Stimulated activated CD8-positive, alpha-beta memory T cell treated with anti-CD3 and anti-CD28 coated beads, Interleukin-2, amount 100 ng/mL, for 1 hour (primary cell): ENCODE measurements at regions not wholly inside any gene's neighbourhood (a gene's known extent, or its start where the extent isn't known, plus 50 kb on each side); places are given as distances from the start of the nearest gene placed in this dataset.
"Not testable (repeated sequence)": the region's sequence is repeated elsewhere in the genome, so short reads cannot be mapped to it uniquely, and the experiment has no call there.

Experiments
- DNase-seq, 2 donors: peaks; one replicate each; pipeline ENCODE4 v3.0.0-alpha.2; 2020; ENCODE audit warnings: low read depth in 2 of 2

GRCh38 chr2:216950547-216950946 lies 90.7 kb upstream of the TNP1 start:
- DNase-seq, result no peak

GRCh38 chr2:216949700-216950413 lies 90.0 kb upstream of the TNP1 start:
- no peak for DNase-seq

- DNase-seq, result no peak
These were observed 87.2 kb upstream of the TNP1 start for GRCh38 chr2:216947055-216947454.

GRCh38 chr2:216944733-216945132 lies 84.9 kb upstream of the TNP1 start:
- DNase-seq, result no peak

GRCh38 chr2:216943109-216943508 lies 83.2 kb upstream of the TNP1 start:
- no peak for DNase-seq

- DNase-seq, result no peak
These were observed 82.6 kb upstream of the TNP1 start for GRCh38 chr2:216942465-216942864.

GRCh38 chr2:216942016-216942415 lies 82.2 kb upstream of the TNP1 start:
- DNase-seq, result no peak

GRCh38 chr2:216936954-216937357 lies 77.1 kb upstream of the TNP1 start:
- no peak for DNase-seq

- no peak for DNase-seq
These were observed 74.8 kb upstream of the TNP1 start for GRCh38 chr2:216934623-216935022.

GRCh38 chr2:216934151-216934550 lies 74.3 kb upstream of the TNP1 start:
- no peak for DNase-seq

- no peak for DNase-seq
These were observed 73.1 kb upstream of the TNP1 start for GRCh38 chr2:216932863-216933548.

GRCh38 chr2:216932113-216932862 lies 72.4 kb upstream of the TNP1 start:
- no peak for DNase-seq

- DNase-seq, result no peak
These were observed 70.9 kb upstream of the TNP1 start for GRCh38 chr2:216930716-216931115.

- not testable (repeated sequence) for DNase-seq
These were observed 69.5 kb upstream of the TNP1 start for GRCh38 chr2:216929338-216929737.

GRCh38 chr2:216927163-216927562 lies 67.3 kb upstream of the TNP1 start:
- no peak for DNase-seq

- DNase-seq, result no peak
These were observed 65.9 kb upstream of the TNP1 start for GRCh38 chr2:216925636-216926366.

- DNase-seq, result no peak
These were observed 65.1 kb upstream of the TNP1 start for GRCh38 chr2:216925006-216925405.

- DNase-seq, result no peak
These were observed 63.8 kb upstream of the TNP1 start for GRCh38 chr2:216923706-216924105.

- no peak for DNase-seq
These were observed 62.4 kb upstream of the TNP1 start for GRCh38 chr2:216922175-216922780.

- DNase-seq, result no peak
These were observed 61.1 kb upstream of the TNP1 start for GRCh38 chr2:216920937-216921456.

GRCh38 chr2:216920143-216920876 lies 60.4 kb upstream of the TNP1 start:
- no peak for DNase-seq
